ENCODE measurements at regions not wholly inside any gene's neighbourhood (a gene's known extent, or its start where the extent isn't known, plus 50 kb on each side); places are given as distances from the start of the nearest gene placed in this dataset.

GRCh38 chr7:16315280-16315679 is 106.1 kb downstream of the CRPPA start:
- no peaks in the 10 kb centered on the region for H3K36me3 Mint-ChIP-seq (ENCODE audit: low read depth)
- H3K27me3 Mint-ChIP-seq (ENCODE audit: insufficient read depth), result no peaks in the 10 kb centered on the region
- TF ChIP-seq CTCF (IDR thresholded peaks at IDR 0.05), result no peak
- DNase-seq, result no peak
- H3K27ac Mint-ChIP-seq, result no peak overlapping the region
- H3K9me3 Mint-ChIP-seq, result no peaks in the 10 kb centered on the region
- H3K4me1 Mint-ChIP-seq (ENCODE audit: low read depth), result peaks cover 13% of the 10 kb centered on the region
- no peak overlapping the region for H3K4me3 Mint-ChIP-seq

- Mint-ChIP-seq H3K27me3 (ENCODE audit: insufficient read depth) (no peaks in the 10 kb centered on the region), H3K27ac (no peak overlapping the region), H3K36me3 (ENCODE audit: low read depth) (no peaks in the 10 kb centered on the region), H3K9me3 (no peaks in the 10 kb centered on the region), H3K4me1 (ENCODE audit: low read depth) (no peaks in the 10 kb centered on the region), H3K4me3 (no peak overlapping the region)
- TF ChIP-seq CTCF (IDR thresholded peaks at IDR 0.05), result no peak
- no peak for DNase-seq
Observed at GRCh38 chr7:16309129-16309528, 112.2 kb downstream of the CRPPA start.

- Mint-ChIP-seq H3K36me3 (ENCODE audit: low read depth) (no peaks in the 10 kb centered on the region), H3K4me3 (no peak overlapping the region), H3K9me3 (no peaks in the 10 kb centered on the region), H3K27me3 (ENCODE audit: insufficient read depth) (no peaks in the 10 kb centered on the region), H3K4me1 (ENCODE audit: low read depth) (no peaks in the 10 kb centered on the region), H3K27ac (no peak overlapping the region)
- no peak for DNase-seq
- TF ChIP-seq CTCF (IDR thresholded peaks at IDR 0.05), result no peak
Observed at GRCh38 chr7:16301291-16301690, 120.0 kb downstream of the CRPPA start.

- Mint-ChIP-seq H3K4me3 (no peak overlapping the region), H3K27ac (no peak overlapping the region), H3K27me3 (ENCODE audit: insufficient read depth) (no peaks in the 10 kb centered on the region), H3K9me3 (no peaks in the 10 kb centered on the region), H3K4me1 (ENCODE audit: low read depth) (no peaks in the 10 kb centered on the region), H3K36me3 (ENCODE audit: low read depth) (no peaks in the 10 kb centered on the region)
- no peak for TF ChIP-seq CTCF (IDR thresholded peaks at IDR 0.05)
- DNase-seq, result no peak
Observed at GRCh38 chr7:16300361-16300895, 120.9 kb downstream of the CRPPA start.

GRCh38 chr7:16299853-16300252 is 121.5 kb downstream of the CRPPA start:
- no peaks in the 10 kb centered on the region for H3K9me3 Mint-ChIP-seq
- no peak overlapping the region for H3K4me3 Mint-ChIP-seq
- no peaks in the 10 kb centered on the region for H3K4me1 Mint-ChIP-seq (ENCODE audit: low read depth)
- no peak overlapping the region for H3K27ac Mint-ChIP-seq
- no peak for DNase-seq
- no peaks in the 10 kb centered on the region for H3K27me3 Mint-ChIP-seq (ENCODE audit: insufficient read depth)
- TF ChIP-seq CTCF (IDR thresholded peaks at IDR 0.05), result no peak
- H3K36me3 Mint-ChIP-seq (ENCODE audit: low read depth), result no peaks in the 10 kb centered on the region

GRCh38 chr7:16298221-16298620 is 123.1 kb downstream of the CRPPA start:
- TF ChIP-seq CTCF (IDR thresholded peaks at IDR 0.05), result no peak
- Mint-ChIP-seq H3K27me3 (ENCODE audit: insufficient read depth) (no peaks in the 10 kb centered on the region), H3K4me1 (ENCODE audit: low read depth) (peaks cover 4% of the 10 kb centered on the region; the same call in 1 of the 2 replicates), H3K4me3 (no peak overlapping the region), H3K27ac (no peak overlapping the region), H3K9me3 (no peaks in the 10 kb centered on the region), H3K36me3 (ENCODE audit: low read depth) (no peaks in the 10 kb centered on the region)
- DNase-seq, result no peak

All from HFFc6 (cell line).